Forelimb muscle (tissue), 1 donor: ENCODE measurements at regions not wholly inside any gene's neighbourhood (a gene's known extent, or its start where the extent isn't known, plus 50 kb on each side); places are given as distances from the start of the nearest gene placed in this dataset.
"Not testable (repeated sequence)": the region's sequence is repeated elsewhere in the genome, so short reads cannot be mapped to it uniquely, and the experiment has no call there.

ENCODE experiments used
- DNase-seq: peaks from one replicate; pipeline ENCODE4 v3.0.0-alpha.2; 2013; ENCODE audit warnings: low read depth

DNA sequence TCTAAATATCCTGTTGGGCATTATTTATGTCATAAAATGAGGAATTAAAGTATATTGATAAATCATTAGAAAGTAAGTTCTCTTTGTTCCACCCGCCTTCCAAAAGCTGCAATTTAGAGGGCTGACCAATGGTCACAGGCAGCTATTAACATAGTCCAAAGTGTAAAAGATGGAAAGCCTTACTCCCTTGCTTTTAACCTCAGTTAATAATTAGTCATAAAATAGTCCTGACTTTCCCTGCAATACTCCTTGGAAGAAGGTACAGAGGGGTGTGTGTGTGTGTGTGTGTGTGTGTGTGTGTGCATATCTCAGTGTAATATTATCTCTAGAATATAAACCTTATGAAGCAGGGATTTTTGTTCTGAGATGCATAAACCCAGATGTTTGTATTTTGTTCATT lies 275.4 kb downstream of the FAT4 start:
- no peak for DNase-seq

DNA sequence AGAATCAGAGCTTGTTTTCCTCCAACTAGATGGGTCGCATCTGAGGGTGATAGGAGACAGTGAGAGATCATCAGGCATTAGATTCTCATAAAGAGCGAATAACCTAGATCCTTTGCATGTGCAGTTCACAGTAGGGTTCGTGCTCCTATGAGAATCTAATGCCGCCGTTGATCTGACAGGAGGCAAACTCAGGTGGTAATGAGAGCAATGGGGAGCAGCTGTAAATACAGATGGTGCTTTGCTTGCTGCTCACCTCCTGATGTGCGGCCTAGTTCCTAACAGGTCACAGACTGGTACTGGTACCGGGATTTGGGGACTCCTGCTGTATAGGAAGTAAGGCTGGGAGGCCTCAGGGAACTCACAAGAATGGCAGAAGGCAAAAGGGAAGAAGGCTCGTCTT lies 276.5 kb downstream of the FAT4 start:
- no peak for DNase-seq

DNA sequence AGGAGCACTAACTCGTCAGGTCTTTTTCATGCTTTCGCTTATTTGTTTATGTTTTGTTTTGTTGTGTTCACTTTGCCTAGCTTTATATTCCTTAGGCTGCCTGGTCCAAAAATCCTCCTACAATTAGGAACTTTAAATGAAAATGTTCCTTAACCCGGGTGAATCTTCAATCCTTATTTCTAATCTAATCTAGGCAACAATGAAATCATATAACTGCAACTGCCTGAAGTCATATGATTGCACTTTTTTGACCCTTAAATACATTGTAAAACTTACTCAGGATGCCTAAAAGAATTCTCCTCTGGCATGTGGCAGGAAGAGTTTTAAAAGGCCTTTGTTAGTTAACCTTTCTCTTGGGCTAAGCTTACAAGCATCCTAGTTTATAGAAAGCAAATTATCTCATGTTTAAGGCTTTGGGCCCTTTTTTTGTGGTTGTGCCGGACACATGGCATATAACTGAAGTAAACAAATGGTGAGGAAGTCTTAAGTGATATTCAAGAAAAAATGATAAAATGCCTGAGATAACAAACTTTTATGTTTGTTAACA lies 279.4 kb downstream of the FAT4 start:
- no peak for DNase-seq

DNA sequence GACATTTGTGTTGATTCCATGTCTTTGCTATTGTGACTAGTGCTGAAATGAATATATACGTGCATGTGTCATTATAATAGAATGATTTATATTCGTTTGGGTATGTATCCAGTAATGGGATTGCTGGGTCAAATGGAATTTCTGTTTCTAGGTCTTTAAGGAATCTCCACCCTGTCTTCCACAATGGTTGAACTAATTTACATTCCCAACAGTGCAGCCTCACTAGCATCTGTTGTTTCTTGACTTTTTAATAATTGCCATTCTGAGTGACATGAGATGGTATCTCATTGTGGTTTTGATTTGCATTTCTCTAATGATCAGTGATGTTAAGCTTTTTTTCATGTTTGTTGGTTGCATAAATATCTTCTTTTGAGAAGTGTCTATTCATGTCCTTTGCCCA lies 291.2 kb downstream of the FAT4 start:
- DNase-seq = not testable (repeated sequence)

DNA sequence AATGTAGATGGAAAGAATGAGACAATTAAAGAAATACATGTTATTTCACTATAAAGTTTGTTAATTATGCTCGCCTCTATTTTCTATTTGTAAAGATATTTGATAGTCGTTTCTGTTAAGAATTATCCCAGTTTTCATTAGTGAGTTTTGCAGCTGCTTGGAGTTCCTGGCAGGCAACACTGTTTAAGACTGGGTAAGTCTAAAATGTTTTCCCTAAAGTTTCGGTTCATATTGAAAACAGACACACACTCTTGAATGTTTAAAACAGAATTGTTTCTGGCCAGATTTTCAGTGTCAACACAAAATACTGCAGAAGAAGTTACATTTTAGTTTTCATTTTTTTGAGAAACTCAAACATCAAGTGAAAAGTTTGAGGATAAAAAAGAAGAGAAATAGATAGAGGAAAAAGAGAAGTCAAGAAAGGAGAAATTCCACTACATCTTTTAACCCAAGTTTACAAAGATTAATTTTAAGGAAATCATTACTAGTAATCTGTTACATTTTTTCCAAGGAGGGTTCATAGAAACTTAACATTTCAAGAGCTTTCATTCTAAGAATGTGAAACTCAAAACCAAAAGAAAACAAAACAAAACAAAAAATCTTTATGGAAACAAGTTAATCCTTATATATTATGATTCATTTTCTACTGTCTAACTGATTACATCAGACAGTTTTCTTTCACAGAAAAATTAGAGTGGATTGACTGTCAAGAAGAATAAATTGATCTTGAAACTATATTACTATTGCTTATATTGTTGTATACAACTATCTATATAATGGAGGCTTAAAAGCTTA lies 305.5 kb downstream of the FAT4 start:
- peak; percentile 77 for DNase-seq

DNA sequence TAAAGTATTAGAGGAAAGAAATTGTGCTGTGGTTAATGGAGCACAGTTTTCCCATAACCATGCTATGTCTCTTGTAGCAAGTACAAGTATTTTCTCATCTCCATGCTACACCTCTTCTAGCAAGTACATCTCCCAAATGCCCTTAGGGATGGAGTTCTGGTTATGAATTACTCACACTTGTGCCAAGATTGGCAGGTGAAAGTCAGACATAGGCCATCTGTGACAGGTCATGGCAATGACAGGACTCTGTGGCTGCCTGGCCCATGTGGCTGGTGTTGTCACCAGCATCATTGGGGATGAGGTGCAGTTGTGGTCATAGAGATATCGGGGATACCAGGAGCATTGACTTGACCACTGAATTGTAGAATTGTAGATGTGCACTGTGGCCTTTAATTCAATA lies 310.2 kb downstream of the FAT4 start:
- DNase-seq = no peak

DNA sequence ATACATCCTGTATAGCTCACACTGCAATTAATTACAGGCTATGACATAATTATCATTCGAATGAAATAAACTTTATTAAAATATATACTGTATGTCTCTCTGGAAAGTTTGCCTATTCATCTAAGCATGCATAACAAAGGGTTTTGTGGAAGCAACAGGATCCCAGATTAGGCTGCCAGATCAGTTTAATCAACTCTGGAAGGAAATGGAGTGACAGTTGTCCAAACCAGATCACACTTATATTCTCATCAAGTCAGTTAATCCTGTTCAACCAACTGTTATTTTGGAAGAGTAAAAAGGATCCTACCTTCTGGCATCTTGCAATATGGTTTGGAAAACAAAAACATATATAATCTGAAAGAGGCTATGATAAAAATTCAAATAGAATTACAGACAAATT lies 312.2 kb downstream of the FAT4 start:
- DNase-seq = no peak

DNA sequence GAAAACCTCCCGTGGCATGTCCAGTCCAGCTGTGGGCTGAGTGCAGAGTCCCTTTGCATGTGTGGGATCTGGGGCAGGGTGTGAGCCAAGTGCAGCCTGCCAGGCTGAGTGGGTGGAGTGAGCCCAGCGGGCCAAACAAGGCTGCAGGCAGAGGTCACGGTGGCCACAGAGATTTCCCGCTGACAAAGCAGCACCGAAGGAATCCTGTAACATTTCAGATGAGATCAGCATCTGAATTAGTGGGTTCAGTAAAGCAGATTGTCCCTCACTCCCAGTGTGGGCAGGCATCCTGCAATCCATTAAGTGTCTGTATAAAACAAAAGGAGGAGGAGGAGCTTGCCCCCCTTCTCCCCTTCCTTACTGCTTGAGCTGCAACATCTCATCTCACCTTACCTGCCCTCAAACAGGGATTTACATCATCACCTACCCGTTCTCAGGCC lies 324.4 kb downstream of the FAT4 start:
- no peak for DNase-seq

DNA sequence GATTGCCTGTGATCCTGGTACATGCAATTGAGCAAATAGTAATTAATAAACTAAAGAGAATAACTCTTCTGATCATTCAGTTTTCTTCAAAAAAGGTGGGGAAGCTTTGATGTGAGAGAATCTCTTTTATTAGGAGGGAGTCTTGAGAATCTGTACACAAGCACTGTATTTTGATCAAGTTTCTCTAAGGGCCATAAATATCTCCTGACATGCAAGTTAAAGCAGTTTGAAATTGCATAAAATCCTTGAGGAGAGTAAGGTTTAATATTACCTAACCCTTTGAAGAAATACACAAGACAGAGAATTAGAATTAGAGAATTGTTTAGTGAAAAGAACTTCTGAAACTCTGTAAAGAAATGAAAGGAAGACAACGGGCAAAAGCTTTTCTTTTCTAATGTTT lies 326.9 kb downstream of the FAT4 start:
- no peak for DNase-seq

DNA sequence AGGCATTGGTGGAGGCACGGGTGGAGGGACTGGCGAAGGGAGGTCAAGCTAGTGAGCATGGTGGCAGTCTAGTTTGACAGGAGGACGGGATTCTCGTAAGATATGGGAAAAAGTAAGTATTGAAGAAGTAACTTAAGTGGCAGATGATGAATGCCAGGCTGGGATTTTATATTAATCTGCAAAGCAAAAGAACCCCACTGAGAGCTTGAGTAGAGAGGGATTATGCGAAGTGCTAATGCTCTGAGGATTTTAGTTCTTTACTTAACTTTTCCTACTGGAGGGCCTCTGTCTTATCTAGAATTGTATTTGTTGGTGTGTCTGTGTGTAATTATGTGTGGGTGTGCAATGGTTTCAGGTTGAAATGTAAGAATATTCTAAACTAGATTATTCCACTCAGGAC lies 327.9 kb downstream of the FAT4 start:
- DNase-seq = no peak

DNA sequence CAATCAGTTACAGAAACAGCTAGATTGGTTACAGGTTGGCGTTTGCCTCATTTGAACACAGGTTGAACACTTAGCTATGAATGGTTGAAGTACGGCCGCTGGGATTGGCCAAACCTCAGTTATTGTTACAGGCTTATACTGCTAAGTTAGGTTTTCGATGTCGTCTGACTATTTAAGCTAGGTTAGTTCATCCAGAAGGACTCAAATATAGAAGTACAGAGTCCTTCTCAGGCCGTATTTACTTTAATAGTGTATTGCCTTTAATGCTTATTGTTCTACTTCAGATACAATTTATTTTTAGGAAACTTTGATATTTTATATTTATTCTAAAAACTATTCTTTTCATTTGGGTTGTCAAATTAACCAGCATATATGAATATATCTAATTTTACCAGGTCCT lies 334.7 kb downstream of the FAT4 start:
- no peak for DNase-seq

DNA sequence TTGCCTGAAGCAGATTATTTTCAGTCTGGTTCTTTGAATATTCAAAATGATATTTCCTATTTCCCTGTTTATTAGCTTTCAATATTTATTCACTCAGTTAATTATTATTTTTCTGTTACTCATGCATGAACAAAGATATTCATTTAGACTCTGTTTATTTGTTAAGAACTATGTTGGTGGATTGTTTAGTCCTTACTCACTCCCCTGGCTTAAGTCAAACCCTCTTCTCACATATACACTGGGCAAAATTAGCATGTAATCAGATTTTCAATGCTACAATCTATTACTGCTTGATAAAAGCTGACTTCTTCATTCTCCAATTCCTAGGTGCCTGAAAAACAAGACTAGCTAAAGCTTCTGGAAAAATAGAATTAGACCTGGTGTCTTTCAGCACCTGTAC lies 335.8 kb downstream of the FAT4 start:
- DNase-seq = no peak

DNA sequence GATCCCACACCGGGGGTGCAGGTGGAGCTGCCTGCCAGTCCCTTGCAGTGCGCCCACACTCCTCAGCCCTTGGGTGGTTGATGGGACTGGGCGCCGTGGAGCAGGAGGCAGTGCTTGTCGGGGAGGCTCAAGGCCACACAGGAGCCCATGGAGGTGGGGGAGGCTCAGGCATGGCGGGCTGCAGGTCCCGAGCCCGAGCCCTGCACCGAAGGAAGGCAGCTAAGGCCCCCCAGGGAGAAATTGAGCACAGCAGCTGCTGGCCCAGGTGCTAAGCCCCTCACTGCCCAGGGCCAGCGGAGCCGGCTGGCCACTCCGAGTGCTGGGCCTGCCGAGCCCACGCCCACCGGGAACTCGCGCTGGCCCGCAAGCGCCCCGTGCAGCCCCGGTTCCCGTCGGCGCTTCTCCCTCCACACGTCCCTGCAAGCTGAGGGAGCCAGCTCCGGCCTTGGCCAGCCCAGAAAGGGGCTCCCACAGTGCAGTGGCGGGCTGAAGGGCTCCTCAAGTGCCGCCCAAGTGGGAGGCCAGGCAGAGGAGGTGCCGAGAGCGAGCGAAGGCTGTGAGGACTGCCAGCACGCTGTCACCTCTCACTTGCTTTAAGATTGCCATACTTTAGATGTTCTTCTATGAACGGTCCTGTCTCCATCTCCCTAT lies 337.1 kb downstream of the FAT4 start:
- DNase-seq = not testable (repeated sequence)

DNA sequence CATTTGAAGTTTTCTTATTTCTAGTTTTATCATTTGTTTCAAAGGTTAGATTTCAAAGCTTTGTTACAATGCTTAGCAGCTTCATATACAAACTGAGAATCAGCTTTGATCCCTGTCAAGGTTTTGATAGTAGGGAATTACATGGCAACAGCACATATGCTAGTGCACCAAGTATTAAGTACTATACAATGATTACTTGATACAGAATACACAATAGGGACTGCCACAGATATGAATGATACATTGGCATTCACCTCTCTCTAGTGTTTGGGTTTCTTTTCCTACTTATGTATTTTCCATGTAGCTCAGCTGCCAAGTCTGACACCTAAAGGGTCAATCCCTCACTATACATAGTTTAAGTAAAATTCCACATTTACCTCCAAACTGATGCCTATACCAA lies 344.0 kb downstream of the FAT4 start:
- no peak for DNase-seq

DNA sequence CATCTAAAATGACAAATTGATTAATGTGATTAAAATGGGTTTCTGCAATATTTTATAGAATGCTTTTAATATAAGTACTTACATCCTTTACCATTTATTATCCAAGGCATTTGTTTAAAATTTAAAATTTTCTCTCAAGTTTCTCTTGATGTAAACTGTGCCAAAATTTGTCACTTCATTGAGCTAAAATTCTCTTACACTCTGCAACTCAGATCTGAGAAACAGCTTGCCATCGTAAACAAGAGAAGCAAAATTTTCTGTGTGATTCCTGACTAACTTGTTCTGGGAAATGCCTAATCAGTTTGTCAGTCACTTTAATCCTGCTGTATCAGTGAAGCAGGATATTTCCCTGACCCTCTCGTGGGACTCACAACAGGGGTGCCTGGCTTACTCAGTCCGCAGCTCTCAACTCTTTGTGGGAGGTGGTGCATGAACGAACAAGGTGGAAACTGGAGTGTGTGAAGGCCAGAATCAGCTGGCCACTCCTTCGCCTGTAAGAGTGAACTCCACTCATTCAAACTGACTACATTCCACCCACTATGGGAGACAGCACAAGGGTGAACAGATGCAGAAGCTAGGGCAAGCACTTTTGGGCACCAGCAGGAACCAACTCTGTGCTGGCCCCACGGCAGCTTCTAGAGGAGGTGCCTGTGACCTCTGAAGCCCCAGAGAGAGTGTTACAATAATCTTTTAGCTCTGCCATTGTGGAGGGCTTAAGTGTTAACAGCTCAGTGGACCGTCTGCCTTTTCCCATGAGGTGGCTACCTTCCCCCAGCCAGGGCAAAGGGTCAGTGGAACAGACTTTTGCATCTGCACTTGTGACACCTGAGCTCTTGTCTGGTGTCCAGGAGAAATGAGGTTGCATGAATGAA lies 349.4 kb downstream of the FAT4 start:
- no peak for DNase-seq

DNA sequence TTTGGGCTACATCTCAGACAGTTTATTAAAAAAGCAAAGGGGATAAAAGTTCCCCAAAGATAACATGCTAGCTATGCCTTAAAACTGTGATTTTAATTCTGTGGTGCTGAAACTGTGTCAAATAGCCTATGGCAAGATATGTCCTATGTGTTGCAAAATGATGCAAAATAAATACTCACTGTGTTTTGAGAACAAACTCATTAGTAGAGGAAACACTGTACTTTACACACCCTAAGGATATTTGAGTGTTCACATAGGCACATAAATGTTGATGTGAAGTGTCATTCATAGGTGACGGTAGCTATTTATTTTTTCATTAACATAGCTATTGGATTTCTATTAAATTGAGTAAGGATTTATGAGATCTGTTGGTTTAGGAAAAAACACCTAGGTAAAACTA lies 351.9 kb downstream of the FAT4 start:
- DNase-seq = no peak

DNA sequence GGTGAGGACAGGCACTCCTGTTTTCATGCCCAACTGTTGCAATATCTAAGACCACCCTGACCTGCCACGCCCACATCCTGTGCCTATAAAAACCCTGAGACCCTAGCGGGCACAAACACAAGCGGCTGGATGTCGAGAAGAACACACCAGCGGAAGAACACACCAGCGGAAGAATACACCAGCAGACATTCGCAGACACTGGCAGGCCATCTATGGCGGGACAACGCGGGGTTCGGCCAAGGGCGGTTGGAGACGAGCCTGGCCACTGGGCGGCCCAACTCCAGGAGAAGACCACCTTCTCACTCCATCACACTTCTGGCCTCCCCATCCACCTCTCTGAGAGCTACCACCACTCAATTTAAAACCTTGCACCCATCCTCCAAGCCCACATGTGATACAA lies 361.4 kb downstream of the FAT4 start:
- DNase-seq = no peak

DNA sequence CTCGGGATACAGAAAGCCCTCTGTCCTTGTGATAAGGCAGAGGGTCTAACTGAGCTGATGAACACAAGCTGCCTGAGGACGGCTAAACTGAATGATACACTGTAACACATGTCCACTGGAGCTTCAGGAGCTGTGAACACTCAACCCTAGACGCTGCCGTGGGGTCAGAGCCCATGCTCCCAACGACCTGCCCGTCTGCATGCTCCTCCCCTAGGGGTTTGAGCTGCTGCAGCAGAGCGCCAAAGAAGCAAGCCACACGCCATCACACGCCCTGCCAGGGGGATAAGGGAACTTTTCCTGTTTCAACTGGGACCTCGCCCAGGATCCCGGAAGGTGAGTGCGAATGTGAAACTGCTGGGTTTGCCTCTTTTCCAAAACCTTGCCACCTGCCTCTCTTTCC lies 361.8 kb downstream of the FAT4 start:
- DNase-seq = no peak

DNA sequence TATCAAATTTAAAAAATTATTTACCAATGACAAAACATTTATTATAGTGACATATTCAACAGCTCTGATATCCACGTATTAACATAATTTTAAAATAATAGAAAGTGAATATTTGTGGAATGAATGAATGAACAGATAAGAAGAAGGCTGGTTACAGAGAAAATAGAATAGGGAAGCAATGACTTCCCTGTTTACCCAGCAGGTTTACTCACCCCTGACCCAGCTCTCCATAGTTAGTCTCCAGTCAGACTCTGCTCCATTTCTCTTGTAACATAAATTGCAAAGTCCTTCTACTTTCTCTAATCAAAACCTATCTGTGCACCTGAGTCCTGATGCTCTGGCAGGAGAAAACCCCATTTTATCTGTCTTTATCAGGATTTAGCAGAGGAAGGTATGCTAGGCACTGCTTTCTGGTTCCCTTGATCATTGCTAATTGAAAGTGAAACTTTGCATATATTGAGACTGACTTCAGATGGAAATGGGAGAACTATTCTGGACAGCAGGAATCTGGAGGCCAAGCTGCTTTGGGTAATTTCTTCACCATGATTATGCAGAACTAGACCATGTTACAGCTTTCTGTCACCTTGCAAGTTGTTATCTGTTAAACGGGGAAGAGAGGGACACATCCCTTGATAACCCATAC lies 363.0 kb downstream of the FAT4 start:
- no peak for DNase-seq

DNA sequence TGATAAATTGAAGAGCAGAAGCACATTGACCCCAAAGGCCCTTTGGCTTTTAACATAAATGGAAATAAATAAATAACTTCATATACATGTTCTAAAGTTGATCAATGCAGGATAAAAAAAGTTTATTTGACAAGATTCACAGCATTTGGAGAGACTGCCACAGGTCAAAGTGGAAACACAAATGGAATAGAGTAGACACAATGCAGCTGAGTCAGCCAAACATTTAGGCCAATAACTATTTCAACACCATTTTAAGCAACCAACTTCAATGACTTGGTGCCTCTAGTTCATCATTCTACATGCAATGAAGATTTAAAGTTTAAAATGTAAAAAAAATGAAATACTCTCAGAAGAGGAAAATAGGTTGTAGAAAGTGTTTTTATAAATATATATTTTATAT lies 365.2 kb downstream of the FAT4 start:
- no peak for DNase-seq

DNA sequence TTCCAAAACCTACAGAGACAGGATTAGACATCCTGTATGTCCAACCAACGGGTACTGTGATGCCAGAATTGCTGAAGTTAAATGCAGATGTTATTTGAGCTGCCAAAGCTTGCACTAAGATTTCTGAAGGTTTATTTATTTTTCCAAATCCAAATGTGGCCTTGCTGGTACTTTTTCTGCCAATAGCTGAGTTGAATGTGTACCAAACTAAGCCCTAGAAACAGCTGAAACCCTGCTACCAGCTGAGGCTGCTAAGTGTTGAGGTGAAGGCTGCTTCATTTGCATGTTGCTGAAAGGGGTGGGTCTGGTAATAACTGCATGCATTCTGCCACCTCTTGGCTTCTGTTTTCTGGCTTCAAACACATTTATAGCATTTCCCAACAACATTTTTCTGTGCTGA lies 366.5 kb downstream of the FAT4 start:
- no peak for DNase-seq

DNA sequence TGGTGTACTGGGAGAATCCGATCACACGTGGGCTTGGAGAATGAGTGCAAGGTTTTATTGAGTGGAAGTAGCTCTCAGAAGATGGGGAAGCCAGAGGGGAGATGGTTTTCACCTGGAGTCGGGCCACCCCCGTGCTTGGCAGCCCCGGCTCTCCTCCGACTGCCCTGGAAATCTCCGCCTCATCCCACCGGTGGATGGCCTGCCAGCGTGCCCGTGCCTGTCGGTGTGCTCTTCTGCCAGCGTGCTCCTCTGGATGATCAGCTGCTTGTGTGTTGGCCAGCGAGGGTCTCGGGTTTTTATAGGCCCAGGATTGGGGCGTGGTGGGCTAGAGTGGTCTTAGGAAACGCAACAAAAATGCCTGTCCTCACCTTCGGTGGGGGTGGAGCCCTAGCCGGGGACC lies 368.0 kb downstream of the FAT4 start:
- DNase-seq = no peak
